HG02571 (cell line): ENCODE measurements at regions not wholly inside any gene's neighbourhood (a gene's known extent, or its start where the extent isn't known, plus 50 kb on each side); places are given as distances from the start of the nearest gene placed in this dataset.
"Not testable (repeated sequence)": the region's sequence is repeated elsewhere in the genome, so short reads cannot be mapped to it uniquely, and the experiment has no call there.

Experiments
- ATAC-seq: cut with Tn5 transposase; IDR thresholded peaks from one replicate; pipeline ENCODE4 v1.9.1; 2021; ENCODE audit warnings: mild to moderate bottlenecking, moderate library complexity; ENCODE audit not compliant: unreplicated experiment

DNA sequence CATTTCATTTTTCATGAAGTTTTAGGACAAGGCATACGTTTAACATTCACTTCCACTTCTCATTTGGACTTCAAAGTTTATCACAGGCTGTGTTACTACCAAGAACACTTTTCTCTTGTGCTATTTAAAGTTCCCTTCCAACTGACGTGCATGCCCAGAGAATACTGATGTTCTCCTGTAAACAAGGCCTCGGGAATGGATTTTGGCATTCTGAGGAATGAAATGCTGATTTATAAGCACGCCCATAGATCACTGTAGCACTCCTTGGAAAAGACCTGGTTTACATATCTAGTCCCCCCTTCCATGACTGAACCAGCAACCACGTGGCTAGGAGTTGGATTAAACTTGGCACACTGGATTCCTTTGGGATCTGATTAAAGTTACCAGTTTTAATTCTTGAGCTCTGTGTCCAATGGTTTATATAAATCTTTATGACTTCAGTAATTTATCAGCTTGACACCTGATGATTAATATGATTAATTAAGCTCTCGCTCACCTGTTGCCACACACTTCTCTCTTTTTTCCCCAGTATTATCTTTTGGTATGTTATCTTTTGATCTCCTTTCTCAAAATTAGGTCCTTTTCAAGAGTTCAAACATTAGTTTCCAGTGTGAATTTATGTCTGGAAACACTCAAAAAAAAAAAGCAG, 122.4 kb upstream of the HAND2 start:
- no peak for ATAC-seq

DNA sequence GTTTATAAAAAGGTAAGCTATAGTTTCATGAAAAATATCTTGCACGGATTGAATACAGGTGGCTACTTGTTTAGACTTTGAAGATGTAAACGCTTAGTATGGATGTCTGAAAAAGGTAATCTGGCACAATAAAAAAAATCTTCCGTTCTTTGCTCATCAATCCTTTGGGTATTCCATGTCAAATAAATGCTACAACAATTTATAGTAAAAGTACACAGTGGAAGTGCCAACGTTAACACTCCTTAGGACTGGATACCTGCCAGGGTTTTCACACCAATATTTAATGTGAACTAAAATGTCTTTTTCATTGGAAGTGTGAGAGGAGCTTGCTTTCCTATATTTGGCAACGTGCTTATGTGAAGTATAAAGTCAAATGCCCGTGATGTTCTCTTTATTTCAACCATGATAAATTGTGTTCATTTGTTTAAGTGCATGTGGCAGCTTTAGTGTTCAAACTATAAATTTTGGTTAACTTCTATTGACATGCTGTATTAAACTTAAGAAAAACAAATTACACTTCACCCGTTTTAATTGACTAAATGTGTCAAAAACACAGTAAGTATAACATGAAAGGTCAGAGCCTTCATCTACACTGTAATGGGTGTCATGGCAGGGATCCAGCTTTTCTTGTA, 121.7 kb upstream of the HAND2 start:
- ATAC-seq, result no peak

DNA sequence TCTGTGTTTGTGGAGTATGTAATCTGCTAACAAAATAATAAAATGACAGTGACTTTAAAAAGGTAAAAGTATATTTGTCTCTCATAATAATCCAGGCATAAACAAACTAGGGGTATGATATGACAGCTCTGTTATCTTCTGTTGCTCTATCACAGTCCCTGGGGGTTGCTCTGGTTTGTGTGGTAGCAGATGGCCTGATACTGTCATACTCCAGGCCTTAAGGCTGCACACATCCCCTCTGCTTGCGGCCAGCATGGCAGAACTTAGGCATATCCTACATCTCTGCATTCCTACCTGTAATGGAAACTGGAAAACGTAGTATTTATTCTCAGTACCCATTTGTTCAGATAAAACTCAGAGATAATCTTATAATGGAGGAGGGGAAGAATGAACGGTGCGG, 117.9 kb upstream of the HAND2 start:
- ATAC-seq, result no peak

DNA sequence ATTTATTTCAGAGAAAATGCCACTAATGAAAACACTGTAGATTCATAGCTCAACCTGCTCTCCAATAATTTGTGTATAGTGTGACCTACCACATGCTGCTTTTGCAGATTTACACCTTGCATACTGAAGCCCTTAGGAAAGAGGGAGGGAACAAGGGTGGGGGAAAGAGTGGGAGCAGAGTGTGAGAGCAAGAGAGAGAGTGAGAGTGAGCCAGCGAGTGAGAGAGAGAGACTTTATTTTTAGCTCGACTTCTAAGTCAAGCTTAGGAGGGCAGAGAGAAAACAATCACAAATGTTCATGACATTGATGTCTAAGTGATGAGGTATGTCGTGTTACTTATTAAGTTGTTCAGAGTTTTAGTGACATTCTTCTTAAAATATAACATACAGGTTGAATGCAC, 112.5 kb upstream of the HAND2 start:
- no peak for ATAC-seq

DNA sequence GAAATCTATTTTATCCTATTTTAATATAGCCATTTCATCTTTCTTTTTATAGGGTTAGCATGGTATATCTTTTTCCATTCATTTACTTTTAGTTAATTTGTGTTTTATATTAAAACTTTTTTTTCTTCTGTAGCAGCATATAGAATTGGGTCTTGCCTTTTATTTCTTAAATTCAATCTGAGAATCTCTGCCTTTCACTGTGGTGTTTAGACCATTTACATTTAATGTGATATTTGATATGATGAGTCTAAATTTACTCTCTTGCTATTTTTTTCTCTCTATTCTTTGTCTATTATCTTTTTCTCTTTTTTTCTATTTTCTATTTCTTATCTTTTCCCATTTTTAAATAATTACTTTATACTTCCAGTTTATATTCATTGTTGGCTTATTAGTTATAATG, 105.4 kb upstream of the HAND2 start:
- no peak for ATAC-seq

DNA sequence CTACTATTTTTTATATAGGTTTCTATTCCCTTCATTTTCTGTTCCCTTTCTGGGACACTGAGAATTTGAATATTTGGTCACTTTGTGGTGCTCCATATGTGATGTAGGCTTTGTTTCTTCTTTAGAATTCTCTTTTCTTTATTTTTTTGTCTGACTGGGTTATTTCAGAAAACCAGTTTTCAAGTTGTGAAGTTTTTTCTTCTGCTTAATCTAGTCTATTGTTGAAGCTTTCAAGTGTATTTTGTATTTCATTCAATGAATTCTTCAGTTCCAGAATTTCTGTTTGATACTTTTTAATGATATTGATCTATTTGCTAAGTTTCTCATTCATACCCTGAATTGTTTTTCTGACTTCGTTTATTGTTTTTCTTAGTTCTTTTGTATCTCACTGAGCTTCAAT, 96.2 kb upstream of the HAND2 start:
- ATAC-seq, result no peak

DNA sequence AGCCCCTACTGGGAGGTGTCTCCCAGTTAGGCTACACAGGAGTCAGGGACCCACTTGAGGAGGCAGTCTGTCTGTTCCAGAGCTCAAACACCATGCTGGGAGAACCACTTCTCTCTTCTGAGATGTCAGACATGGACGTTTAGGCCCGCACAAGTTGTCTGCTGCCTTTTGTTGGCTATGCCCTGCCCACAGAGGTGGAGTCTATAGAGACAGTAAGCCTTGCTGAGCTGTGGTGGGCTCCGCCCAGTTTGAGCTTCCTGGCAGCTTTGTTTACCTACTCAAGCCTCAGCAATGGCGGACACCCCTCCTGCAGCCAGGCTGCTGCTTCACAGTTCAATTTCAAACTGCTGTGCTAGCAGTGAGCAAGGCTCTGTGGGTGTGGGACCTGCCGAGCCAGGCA, 88.6 kb upstream of the HAND2 start:
- not testable (repeated sequence) for ATAC-seq

DNA sequence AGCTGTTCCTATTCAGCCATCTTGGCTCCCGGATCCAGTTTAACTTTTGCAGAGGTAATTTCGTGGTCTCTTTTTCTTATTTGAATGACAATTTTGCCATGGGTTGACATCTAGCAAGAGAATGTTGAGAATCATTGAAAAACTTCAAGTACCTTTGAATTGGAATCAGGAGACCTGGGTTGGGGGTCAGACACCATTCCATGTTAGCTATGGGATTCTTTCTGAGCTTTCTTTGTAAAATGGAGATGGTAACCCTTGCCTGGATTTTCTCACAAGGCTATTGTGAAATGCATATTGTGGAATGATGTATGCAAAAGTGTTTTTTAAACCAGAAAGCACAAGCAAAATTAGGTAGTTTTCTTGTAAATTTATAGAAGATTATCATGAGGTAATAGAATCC, 79.1 kb upstream of the HAND2 start:
- no peak for ATAC-seq

DNA sequence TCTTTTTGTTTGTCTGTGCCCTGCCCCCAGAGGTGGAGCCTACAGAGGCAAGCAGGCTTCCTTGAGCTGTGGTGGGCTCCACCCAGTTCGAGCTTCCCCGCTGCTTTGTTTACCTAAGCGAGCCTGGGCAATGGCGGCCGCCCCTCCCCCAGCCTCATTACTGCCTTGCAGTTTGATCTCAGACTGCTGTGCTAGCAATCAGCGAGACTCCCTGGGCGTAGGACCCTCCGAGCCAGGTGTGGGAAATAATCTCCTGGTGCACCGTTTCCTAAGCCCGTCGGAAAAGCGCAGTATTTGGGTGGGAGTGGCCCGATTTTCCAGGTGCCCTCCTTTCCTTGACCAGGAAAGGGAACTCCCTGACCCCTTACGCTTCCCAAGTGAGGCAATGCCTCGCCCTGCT, 78.6 kb upstream of the HAND2 start:
- not testable (repeated sequence) for ATAC-seq

DNA sequence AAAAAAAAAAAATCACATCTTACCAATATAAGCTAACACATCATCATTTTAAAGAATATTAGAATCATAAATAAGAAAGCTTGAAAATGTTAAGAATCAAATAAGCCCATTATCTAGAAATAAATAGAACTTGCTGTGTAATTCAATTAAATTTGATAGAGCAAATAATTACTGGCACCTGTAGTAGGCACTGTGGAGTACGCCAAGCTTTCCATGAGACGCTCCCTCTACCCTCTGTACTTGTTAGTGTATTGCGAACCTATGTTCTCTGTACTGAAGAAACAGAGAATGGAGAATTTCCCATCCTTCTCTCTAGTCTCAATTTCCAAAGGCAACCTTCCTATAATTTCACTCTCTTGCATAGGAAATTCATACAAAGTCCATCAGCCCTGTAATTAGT, 61.7 kb upstream of the HAND2 start:
- ATAC-seq, result no peak

DNA sequence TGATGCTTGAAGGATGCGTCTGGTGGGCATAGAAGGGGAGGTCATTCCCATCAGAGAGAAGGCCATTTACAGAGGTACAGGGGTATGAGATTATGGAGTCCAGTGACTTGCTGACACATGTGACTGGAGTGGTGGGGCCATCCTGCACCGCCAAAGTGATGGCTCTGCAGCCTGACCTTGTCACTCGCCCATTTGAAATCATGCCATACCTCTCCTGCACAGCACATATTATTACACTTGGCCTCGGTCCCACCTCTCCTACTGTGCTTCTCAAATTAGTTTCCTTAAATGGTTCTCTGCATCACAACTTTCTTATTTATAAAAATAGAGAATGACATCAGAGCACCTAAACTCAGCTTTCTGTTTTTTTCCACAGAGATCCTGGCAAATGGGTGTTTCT, 60.7 kb upstream of the HAND2 start:
- no peak for ATAC-seq

DNA sequence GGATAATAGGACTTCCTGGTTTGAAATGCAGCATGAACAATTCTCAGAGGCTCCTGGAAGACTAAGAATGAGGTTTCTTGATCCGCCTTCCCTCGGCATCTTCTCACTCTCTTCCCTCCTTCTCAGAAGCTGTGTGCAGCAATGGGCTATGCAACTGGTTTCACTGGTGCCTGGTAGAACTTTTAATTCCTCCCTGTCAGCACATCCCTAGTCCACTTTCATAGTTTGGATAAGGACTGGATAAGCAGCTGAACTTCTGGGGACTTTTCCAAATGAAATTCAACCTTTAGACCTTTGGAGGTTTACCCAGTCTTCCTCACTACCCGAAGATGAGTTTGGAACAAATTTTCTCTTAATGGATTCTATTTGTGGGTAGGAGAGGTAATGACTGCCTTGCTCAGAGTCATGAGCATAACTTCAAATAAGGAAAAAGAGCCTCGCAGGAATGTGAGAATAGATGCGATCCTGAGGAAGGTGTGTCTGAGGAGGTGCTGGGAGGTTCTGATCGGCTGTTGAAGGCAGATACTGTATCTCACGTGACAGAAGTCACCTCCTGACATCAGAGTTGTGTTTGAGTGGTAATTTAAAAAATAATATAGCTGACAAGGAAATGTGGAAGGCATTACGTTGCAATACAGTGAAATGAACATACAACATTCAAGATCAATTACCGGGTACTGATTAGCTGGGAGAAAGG, 56.0 kb upstream of the HAND2 start:
- no peak for ATAC-seq

DNA sequence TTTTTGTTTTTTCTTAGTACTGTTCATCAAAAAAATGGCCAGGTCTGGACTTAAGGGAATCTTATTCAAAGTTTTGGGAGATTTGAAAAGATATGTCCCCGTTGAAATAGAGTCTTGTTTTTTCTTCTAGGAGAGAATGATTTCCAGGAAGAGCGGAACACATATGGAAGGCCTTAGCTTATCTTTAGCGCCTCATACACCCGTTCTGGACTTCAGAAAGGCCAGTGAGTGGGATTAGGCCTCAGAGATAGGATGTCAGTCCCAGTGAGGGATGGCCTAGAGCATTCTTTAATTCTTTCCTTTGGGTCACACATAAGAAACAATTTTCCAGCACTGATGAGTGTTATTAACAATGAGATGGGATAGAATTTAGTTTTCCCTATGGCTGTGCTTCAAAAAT, 54.5 kb upstream of the HAND2 start:
- no peak for ATAC-seq
